GM12864 (cell line): ENCODE measurements at regions not wholly inside any gene's neighbourhood (a gene's known extent, or its start where the extent isn't known, plus 50 kb on each side); places are given as distances from the start of the nearest gene placed in this dataset.

Experiments used
- DNase-seq: peaks from one replicate; pipeline ENCODE4 v3.0.0-alpha.2; 2011; ENCODE audit warnings: low read depth
- H3K4me3 ChIP-seq: 2 replicates; pipeline ENCODE4 v1.5.1; 2011; ENCODE audit warnings: mild to moderate bottlenecking, low read depth, low read length, control low read depth
- TF ChIP-seq, protein P1 (sequence below): IDR thresholded peaks from 2 replicates; pipeline ENCODE4 v1.5.1; 2011; ENCODE audit warnings: low read depth, mild to moderate bottlenecking, moderate library complexity, low read length, control low read depth, inconsistent platforms; ENCODE audit errors: missing control alignments

DNA sequence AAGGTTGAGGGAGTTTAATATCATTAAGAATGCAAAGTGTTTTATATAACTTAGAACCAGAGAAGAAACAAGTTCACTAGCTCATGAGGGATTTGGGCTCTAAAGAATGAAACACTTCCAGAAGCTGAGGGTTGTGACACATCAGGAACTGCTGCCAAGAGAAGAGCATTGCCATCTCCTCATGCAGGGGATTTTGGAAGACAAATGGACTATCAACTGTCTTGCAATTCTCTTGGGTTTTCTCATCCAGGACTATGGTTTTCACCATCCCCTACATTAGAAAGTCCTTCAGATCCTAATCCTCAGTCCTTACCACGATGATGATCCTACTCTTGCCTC lies 59.7 kb upstream of the KL start:
- no peak overlapping the region for H3K4me3 ChIP-seq
- no peak for DNase-seq
- TF ChIP-seq, protein P1, sequence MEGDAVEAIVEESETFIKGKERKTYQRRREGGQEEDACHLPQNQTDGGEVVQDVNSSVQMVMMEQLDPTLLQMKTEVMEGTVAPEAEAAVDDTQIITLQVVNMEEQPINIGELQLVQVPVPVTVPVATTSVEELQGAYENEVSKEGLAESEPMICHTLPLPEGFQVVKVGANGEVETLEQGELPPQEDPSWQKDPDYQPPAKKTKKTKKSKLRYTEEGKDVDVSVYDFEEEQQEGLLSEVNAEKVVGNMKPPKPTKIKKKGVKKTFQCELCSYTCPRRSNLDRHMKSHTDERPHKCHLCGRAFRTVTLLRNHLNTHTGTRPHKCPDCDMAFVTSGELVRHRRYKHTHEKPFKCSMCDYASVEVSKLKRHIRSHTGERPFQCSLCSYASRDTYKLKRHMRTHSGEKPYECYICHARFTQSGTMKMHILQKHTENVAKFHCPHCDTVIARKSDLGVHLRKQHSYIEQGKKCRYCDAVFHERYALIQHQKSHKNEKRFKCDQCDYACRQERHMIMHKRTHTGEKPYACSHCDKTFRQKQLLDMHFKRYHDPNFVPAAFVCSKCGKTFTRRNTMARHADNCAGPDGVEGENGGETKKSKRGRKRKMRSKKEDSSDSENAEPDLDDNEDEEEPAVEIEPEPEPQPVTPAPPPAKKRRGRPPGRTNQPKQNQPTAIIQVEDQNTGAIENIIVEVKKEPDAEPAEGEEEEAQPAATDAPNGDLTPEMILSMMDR, result no peak

GRCh38 chr13:32960626-32961025 lies 55.6 kb upstream of the KL start:
- no peak overlapping the region for H3K4me3 ChIP-seq
- DNase-seq, result no peak
- TF ChIP-seq, protein P1, result no peak

DNA sequence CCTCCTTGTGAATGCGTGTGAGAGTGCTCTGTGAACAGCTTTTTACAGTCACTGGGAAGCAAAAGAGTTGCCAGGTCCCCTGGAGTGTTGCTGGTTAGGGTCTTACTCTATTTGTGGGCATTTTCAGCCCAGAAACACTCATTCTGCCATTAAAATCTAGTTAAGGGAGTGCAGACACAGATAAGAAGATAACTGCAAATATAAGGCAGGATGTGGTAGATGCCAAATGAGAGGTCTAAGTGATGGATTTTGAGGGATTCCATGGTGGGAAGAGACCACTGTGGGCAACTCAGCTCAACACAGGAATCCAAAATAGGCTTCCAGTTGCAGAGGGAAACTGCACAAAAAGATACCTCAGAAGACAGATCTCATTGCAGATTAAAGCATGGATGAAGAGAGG lies 54.5 kb upstream of the KL start:
- TF ChIP-seq, protein P1, result no peak

GRCh38 chr13:32962342-32962741 lies 53.9 kb upstream of the KL start:
- H3K4me3 ChIP-seq, result no peak overlapping the region
- DNase-seq, result no peak
- TF ChIP-seq, protein P1, result no peak

More for the DNA sequence above, 54.5 kb upstream of the KL start:
- no peak overlapping the region for H3K4me3 ChIP-seq
- DNase-seq, result no peak

DNA sequence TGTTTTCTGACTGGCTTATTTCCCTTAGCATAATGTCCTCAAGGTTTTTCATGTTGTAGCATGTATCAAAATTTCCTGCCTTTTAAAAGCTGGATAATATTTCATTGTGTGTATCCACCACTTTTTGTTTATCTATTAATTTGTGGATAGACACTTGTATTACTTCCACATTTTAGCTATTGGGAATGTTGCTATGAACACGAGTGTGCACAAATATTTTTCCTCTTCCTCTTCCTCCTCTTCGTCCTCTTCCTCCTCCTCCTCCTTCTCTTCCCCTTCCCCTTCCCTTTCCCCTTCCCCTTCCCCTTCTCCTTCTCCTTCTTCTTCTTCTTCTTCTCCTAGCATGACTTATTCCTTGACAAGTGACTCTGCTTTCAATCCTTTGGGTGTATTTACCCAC lies 51.2 kb upstream of the KL start:
- H3K4me3 ChIP-seq, result no peak overlapping the region
- TF ChIP-seq, protein P1, result no peak
- no peak for DNase-seq
